LNCAP (cell line): ENCODE measurements at regions not wholly inside any gene's neighbourhood (a gene's known extent, or its start where the extent isn't known, plus 50 kb on each side); places are given as distances from the start of the nearest gene placed in this dataset.

ENCODE experiments used
- CTCF ChIP-seq: fragments of 450-650 bp; IDR thresholded peaks from 2 replicates; pipeline ENCODE4 v1.5.1; 2017; ENCODE audit warnings: mild to moderate bottlenecking

GRCh38 chr5:155222393-155222792 lies 208.8 kb downstream of the KIF4B start:
- TF ChIP-seq CTCF: no peak

- TF ChIP-seq CTCF: no peak
Measured at GRCh38 chr5:155229135-155229534, 215.6 kb downstream of the KIF4B start.

GRCh38 chr5:155239803-155240202 lies 226.2 kb downstream of the KIF4B start:
- no peak for TF ChIP-seq CTCF

- no peak for TF ChIP-seq CTCF
Measured at GRCh38 chr5:155250596-155250995, 237.0 kb downstream of the KIF4B start.

GRCh38 chr5:155252025-155252424 lies 238.5 kb downstream of the KIF4B start:
- TF ChIP-seq CTCF: no peak

- no peak for TF ChIP-seq CTCF
Measured at GRCh38 chr5:155252717-155253116, 239.2 kb downstream of the KIF4B start.

- no peak for TF ChIP-seq CTCF
Measured at GRCh38 chr5:155254399-155254798, 240.8 kb downstream of the KIF4B start.

- TF ChIP-seq CTCF: no peak
Measured at GRCh38 chr5:155258161-155258560, 244.6 kb downstream of the KIF4B start.
